ENCODE measurements at regions not wholly inside any gene's neighbourhood (a gene's known extent, or its start where the extent isn't known, plus 50 kb on each side); places are given as distances from the start of the nearest gene placed in this dataset.

GRCh38 chr6:132011582-132011981, 60.4 kb upstream of the CCN2 start:
- Histone ChIP-seq H3K27me3 (ENCODE audit: insufficient read depth, low read length) (no peaks in the 10 kb centered on the region), H3K4me2 (ENCODE audit: insufficient read depth, insufficient read length, low read length) (no peak overlapping the region), H4K8ac (replicated peaks; ENCODE audit: insufficient read length, low read depth, low read length) (no peak overlapping the region), H2BK15ac (ENCODE audit: low read depth, low read length) (no peak overlapping the region), H3K79me2 (ENCODE audit: insufficient read depth, low read length) (no peaks in the 10 kb centered on the region), H3K4me1 (ENCODE audit: insufficient read depth, low read length) (no peaks in the 10 kb centered on the region), H4K20me1 (ENCODE audit: control insufficient read depth, insufficient read depth, insufficient read length) (no peaks in the 10 kb centered on the region), H3K23ac (ENCODE audit: insufficient read length, low read depth, low read length) (no peak overlapping the region), H2BK5ac (ENCODE audit: insufficient read length, low read length) (no peak overlapping the region), H3K9me3 (ENCODE audit: control insufficient read depth, low read depth, low read length) (no peaks in the 10 kb centered on the region), H3K23me2 (ENCODE audit: insufficient read length, low read depth, low read length, poor library complexity, severe bottlenecking) (no peaks in the 10 kb centered on the region), H3K79me1 (ENCODE audit: insufficient read depth, low read depth, low read length, poor library complexity, severe bottlenecking) (no peaks in the 10 kb centered on the region), H3T11ph (ENCODE audit: low read length) (no peak overlapping the region), H2BK20ac (ENCODE audit: low read depth, low read length, poor library complexity, severe bottlenecking) (no peak overlapping the region), H3K18ac (ENCODE audit: insufficient read length, low read depth, low read length) (no peak overlapping the region), H3K27ac (ENCODE audit: insufficient read length, low read depth, low read length) (no peak overlapping the region), H3K4ac (ENCODE audit: low read depth, low read length) (no peak overlapping the region), H2AK5ac (ENCODE audit: insufficient read length, low read length) (no peak overlapping the region), H3K9ac (ENCODE audit: extremely low read depth, insufficient read length, low read length) (no peak overlapping the region), H2BK120ac (ENCODE audit: low read depth, low read length, poor library complexity, severe bottlenecking) (no peak overlapping the region), H2BK12ac (ENCODE audit: insufficient read length, low read depth, low read length) (no peak overlapping the region), H2AFZ (ENCODE audit: low read length) (no peak overlapping the region), H3K14ac (ENCODE audit: insufficient read depth, low read length) (no peak overlapping the region), H4K91ac (ENCODE audit: insufficient read length, low read depth, low read length) (no peak overlapping the region), H3K56ac (ENCODE audit: insufficient read length, low read depth, low read length) (no peak overlapping the region), H4K5ac (ENCODE audit: insufficient read length, low read depth, low read length) (no peak overlapping the region)
- Mint-ChIP-seq H3K27me3 (ENCODE audit: low read depth) (peaks cover 2% of the 10 kb centered on the region; the same call in 1 of the 2 replicates), H3K36me3 (ENCODE audit: insufficient read depth in 1 of 3, low read depth in 3 of 3) (no peaks in the 10 kb centered on the region), H3K27ac (no peak overlapping the region), H3K4me1 (no peaks in the 10 kb centered on the region), H3K4me3 (no peak overlapping the region), H3K9me3 (no peaks in the 10 kb centered on the region)
- DNase-seq, result no peak
- WGBS (ENCODE audit: extremely low coverage, insufficient read length, low lambda C conversion rate), result no CpG with 5 or more reads among the region's 2 CpGs
- TF ChIP-seq, protein P1, sequence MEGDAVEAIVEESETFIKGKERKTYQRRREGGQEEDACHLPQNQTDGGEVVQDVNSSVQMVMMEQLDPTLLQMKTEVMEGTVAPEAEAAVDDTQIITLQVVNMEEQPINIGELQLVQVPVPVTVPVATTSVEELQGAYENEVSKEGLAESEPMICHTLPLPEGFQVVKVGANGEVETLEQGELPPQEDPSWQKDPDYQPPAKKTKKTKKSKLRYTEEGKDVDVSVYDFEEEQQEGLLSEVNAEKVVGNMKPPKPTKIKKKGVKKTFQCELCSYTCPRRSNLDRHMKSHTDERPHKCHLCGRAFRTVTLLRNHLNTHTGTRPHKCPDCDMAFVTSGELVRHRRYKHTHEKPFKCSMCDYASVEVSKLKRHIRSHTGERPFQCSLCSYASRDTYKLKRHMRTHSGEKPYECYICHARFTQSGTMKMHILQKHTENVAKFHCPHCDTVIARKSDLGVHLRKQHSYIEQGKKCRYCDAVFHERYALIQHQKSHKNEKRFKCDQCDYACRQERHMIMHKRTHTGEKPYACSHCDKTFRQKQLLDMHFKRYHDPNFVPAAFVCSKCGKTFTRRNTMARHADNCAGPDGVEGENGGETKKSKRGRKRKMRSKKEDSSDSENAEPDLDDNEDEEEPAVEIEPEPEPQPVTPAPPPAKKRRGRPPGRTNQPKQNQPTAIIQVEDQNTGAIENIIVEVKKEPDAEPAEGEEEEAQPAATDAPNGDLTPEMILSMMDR (conservative IDR thresholded peaks at IDR 0.05), result no peak
